ENCODE measurements at regions not wholly inside any gene's neighbourhood (a gene's known extent, or its start where the extent isn't known, plus 50 kb on each side); places are given as distances from the start of the nearest gene placed in this dataset.

- H3K4me1 ChIP-seq (ENCODE audit: control insufficient read depth, low read length) = no peaks in the 10 kb centered on the region
- no peaks in the 10 kb centered on the region for H3K9me2 ChIP-seq (replicated peaks; ENCODE audit: control insufficient read depth, low read length)
- H3K79me2 ChIP-seq (ENCODE audit: control insufficient read depth, low read length) = no peaks in the 10 kb centered on the region
- no peak overlapping the region for H3K4me2 ChIP-seq (ENCODE audit: low read length)
- no peaks in the 10 kb centered on the region; the same call in 1 of the 2 replicates for H3K27me3 ChIP-seq (ENCODE audit: control insufficient read depth, low read length)
- no peaks in the 10 kb centered on the region for H3K36me3 ChIP-seq (ENCODE audit: control insufficient read depth, low read length)
- H3K9me3 ChIP-seq (ENCODE audit: control insufficient read depth, insufficient read depth, low read length) = no peaks in the 10 kb centered on the region
- H3F3A ChIP-seq (ENCODE audit: control insufficient read depth, insufficient read depth) = no peaks in the 10 kb centered on the region
- no peaks in the 10 kb centered on the region for H4K20me1 ChIP-seq (ENCODE audit: control insufficient read depth, insufficient read depth, low read depth, low read length)
- H3K27ac ChIP-seq (ENCODE audit: low read depth, low read length) = no peak overlapping the region
- no peak overlapping the region for H3K4me3 ChIP-seq (ENCODE audit: low read length)
- TF ChIP-seq CTCF (IDR thresholded peaks at IDR 0.05; ENCODE audit: low read depth, low read length, poor library complexity, severe bottlenecking) (peak; percentile 10), EZH2phosphoT487 (IDR thresholded peaks at IDR 0.05; ENCODE audit: borderline replicate concordance, low read length) (no peak)
These were observed 362.8 kb upstream of the HS6ST1 start for GRCh38 chr2:128681507-128681906.

GRCh38 chr2:128682266-128682665 is 363.6 kb upstream of the HS6ST1 start:
- H3K4me1 ChIP-seq (ENCODE audit: control insufficient read depth, low read length) = no peaks in the 10 kb centered on the region
- H4K20me1 ChIP-seq (ENCODE audit: control insufficient read depth, insufficient read depth, low read depth, low read length) = no peaks in the 10 kb centered on the region
- H3K9me2 ChIP-seq (replicated peaks; ENCODE audit: control insufficient read depth, low read length) = no peaks in the 10 kb centered on the region
- no peaks in the 10 kb centered on the region for H3K36me3 ChIP-seq (ENCODE audit: control insufficient read depth, low read length)
- no peak overlapping the region for H3K4me3 ChIP-seq (ENCODE audit: low read length)
- H3K9me3 ChIP-seq (ENCODE audit: control insufficient read depth, insufficient read depth, low read length) = no peaks in the 10 kb centered on the region
- no peak overlapping the region for H3K27ac ChIP-seq (ENCODE audit: low read depth, low read length)
- H3K4me2 ChIP-seq (ENCODE audit: low read length) = no peak overlapping the region
- no peak for TF ChIP-seq CTCF (IDR thresholded peaks at IDR 0.05; ENCODE audit: low read depth, low read length, poor library complexity, severe bottlenecking)
- H3F3A ChIP-seq (ENCODE audit: control insufficient read depth, insufficient read depth) = no peaks in the 10 kb centered on the region
- no peaks in the 10 kb centered on the region; the same call in 1 of the 2 replicates for H3K27me3 ChIP-seq (ENCODE audit: control insufficient read depth, low read length)
- no peaks in the 10 kb centered on the region for H3K79me2 ChIP-seq (ENCODE audit: control insufficient read depth, low read length)

- Histone ChIP-seq H3K4me2 (ENCODE audit: low read length) (no peak overlapping the region), H3K9me3 (ENCODE audit: control insufficient read depth, insufficient read depth, low read length) (no peaks in the 10 kb centered on the region), H3K79me2 (ENCODE audit: control insufficient read depth, low read length) (no peaks in the 10 kb centered on the region), H3K27ac (ENCODE audit: low read depth, low read length) (no peak overlapping the region), H3F3A (ENCODE audit: control insufficient read depth, insufficient read depth) (no peaks in the 10 kb centered on the region), H3K9me2 (replicated peaks; ENCODE audit: control insufficient read depth, low read length) (no peaks in the 10 kb centered on the region), H3K36me3 (ENCODE audit: control insufficient read depth, low read length) (no peaks in the 10 kb centered on the region), H4K20me1 (ENCODE audit: control insufficient read depth, insufficient read depth, low read depth, low read length) (no peaks in the 10 kb centered on the region), H3K27me3 (ENCODE audit: control insufficient read depth, low read length) (no peaks in the 10 kb centered on the region; the same call in 1 of the 2 replicates), H3K4me1 (ENCODE audit: control insufficient read depth, low read length) (no peaks in the 10 kb centered on the region), H3K4me3 (ENCODE audit: low read length) (no peak overlapping the region)
- TF ChIP-seq CTCF (IDR thresholded peaks at IDR 0.05; ENCODE audit: low read depth, low read length, poor library complexity, severe bottlenecking) (no peak), EZH2phosphoT487 (IDR thresholded peaks at IDR 0.05; ENCODE audit: borderline replicate concordance, low read length) (no peak)
These were observed 364.1 kb upstream of the HS6ST1 start for GRCh38 chr2:128682729-128683284.

Data from DOHH2 (cell line).